ENCODE measurements at regions not wholly inside any gene's neighbourhood (a gene's known extent, or its start where the extent isn't known, plus 50 kb on each side); places are given as distances from the start of the nearest gene placed in this dataset.

- no peak overlapping the region for H3K27ac ChIP-seq (ENCODE audit: extremely low read depth, low read depth, low read length)
- POLR2A ChIA-PET = no interaction called here
- H3K4me1 ChIP-seq (ENCODE audit: control insufficient read depth, insufficient read depth, low read length) = 0 out of 2 replicates have a peak, but pooled peaks cover 2% of the 10 kb centered on the region
- no peak overlapping the region for H3K4me3 ChIP-seq (ENCODE audit: low read depth, low read length)
- no peaks in the 10 kb centered on the region for H3K9me3 ChIP-seq (ENCODE audit: control insufficient read depth, insufficient read depth, low read depth, low read length)
- CTCF ChIA-PET = no interaction called here
- no peaks in the 10 kb centered on the region for H3K36me3 ChIP-seq (ENCODE audit: control insufficient read depth in 2 of 2, insufficient read depth in 1 of 2, low read length in 2 of 2)
- TF ChIP-seq ZNF354C (tag by site-specific recombination; IDR thresholded peaks at IDR 0.05; ENCODE audit: borderline replicate concordance, low read depth) (no peak), ZNF37A (tag by site-specific recombination; IDR thresholded peaks at IDR 0.05) (no peak), ZNF157 (tag by site-specific recombination; IDR thresholded peaks at IDR 0.05) (no peak), ZNF248 (tag by site-specific recombination; IDR thresholded peaks at IDR 0.05) (no peak), ZNF2 (tag by site-specific recombination; IDR thresholded peaks at IDR 0.05) (no peak), PRDM10 (tag by site-specific recombination; IDR thresholded peaks at IDR 0.05) (peak; percentile 63), ZNF664 (tag by site-specific recombination; IDR thresholded peaks at IDR 0.05) (peak; percentile 13; the same call in 1 of the 2 replicates), ZNF558 (tag by site-specific recombination; IDR thresholded peaks at IDR 0.05) (no peak), SETDB1 (IDR thresholded peaks at IDR 0.05; ENCODE audit: insufficient read length, low read length) (no peak), ZNF132 (tag by site-specific recombination; IDR thresholded peaks at IDR 0.05; ENCODE audit: borderline replicate concordance) (no peak), ZFP37 (tag by site-specific recombination; IDR thresholded peaks at IDR 0.05) (0 out of 2 replicates have a peak, but pooled peaks have one; percentile 23), ZNF362 (tag by site-specific recombination; IDR thresholded peaks at IDR 0.05) (peak; percentile 87), ZNF133 (tag by site-specific recombination; IDR thresholded peaks at IDR 0.05) (peak; percentile 74), ZNF18 (tag by site-specific recombination; IDR thresholded peaks at IDR 0.05) (no peak), ZFP69B (tag by site-specific recombination; IDR thresholded peaks at IDR 0.05) (no peak), GFI1B (tag by site-specific recombination; IDR thresholded peaks at IDR 0.05) (no peak), ZNF629 (tag by site-specific recombination; IDR thresholded peaks at IDR 0.05) (peak; percentile 45; the same call in 1 of the 2 replicates), ZNF658 (tag by site-specific recombination; IDR thresholded peaks at IDR 0.05) (no peak), ZNF223 (tag by site-specific recombination; IDR thresholded peaks at IDR 0.05) (no peak), INSM2 (tag by site-specific recombination; IDR thresholded peaks at IDR 0.05) (no peak), ZNF488 (tag by site-specific recombination; IDR thresholded peaks at IDR 0.05) (no peak), ZSCAN18 (tag by site-specific recombination; IDR thresholded peaks at IDR 0.05) (no peak), ZNF366 (tag by site-specific recombination; conservative IDR thresholded peaks at IDR 0.05) (peak; percentile 66), ZNF777 (tag by site-specific recombination; IDR thresholded peaks at IDR 0.05; ENCODE audit: borderline replicate concordance) (no peak), ZNF610 (tag by site-specific recombination; IDR thresholded peaks at IDR 0.05; ENCODE audit: borderline replicate concordance) (no peak), KLF16 (tag by site-specific recombination; IDR thresholded peaks at IDR 0.05) (no peak), KLF8 (tag by site-specific recombination; IDR thresholded peaks at IDR 0.05) (0 out of 2 replicates have a peak, but pooled peaks have one; percentile 22), ZNF701 (tag by site-specific recombination; IDR thresholded peaks at IDR 0.05) (no peak), ZNF654 (tag by site-specific recombination; IDR thresholded peaks at IDR 0.05; ENCODE audit: low read depth) (no peak), ZNF394 (tag by site-specific recombination; IDR thresholded peaks at IDR 0.05; ENCODE audit: borderline replicate concordance) (peak; percentile 25; the same call in 1 of the 2 replicates)
Measured at GRCh38 chr2:221195829-221196228, 376.3 kb downstream of the EPHA4 start.
